GM12878 (cell line): ENCODE measurements at regions not wholly inside any gene's neighbourhood (a gene's known extent, or its start where the extent isn't known, plus 50 kb on each side); places are given as distances from the start of the nearest gene placed in this dataset.

Experiments
- ATAC-seq: fragments of 200-7000 bp; cut with Tn5 transposase; 3 replicates; pipeline ENCODE4 v1.9.1; 2020; ENCODE audit warnings: mild to moderate bottlenecking, moderate library complexity
- BruUV-seq: library from RNA; stranded (reverse); fragments of 400-500 nt; replicated peaks from 2 replicates; lab custom pipeline; 2021; lab: Mats Ljungman, UMichigan
- CTCF ChIA-PET: fragments of 300-600 bp; sonication (Branson Sonifier 250); formaldehyde crosslinking; extraction: SDS; loops from one replicate; lab custom pipeline; 2021; ENCODE audit warnings: inconsistent platforms; lab: Yijun Ruan, JAX
- POLR2A ChIA-PET: fragments of 350-600 bp; formaldehyde crosslinking; extraction: SDS; loops from one replicate; lab custom pipeline; 2021; ENCODE audit warnings: inconsistent platforms; lab: Charles Lee
- RAD21 ChIA-PET: fragments of 300-600 bp; sonication (Branson Sonifier 250); formaldehyde crosslinking; loops from one replicate; lab custom pipeline; 2023; ENCODE audit warnings: antibody characterized with exemption; ENCODE audit not compliant: unreplicated experiment; lab: Charles Lee
- SMC1A ChIA-PET: fragments of 300-600 bp; sonication (Branson Sonifier 250); formaldehyde crosslinking; loops from one replicate; lab custom pipeline; 2023; ENCODE audit not compliant: unreplicated experiment, uncharacterized antibody; lab: Charles Lee
- DNase-seq: peaks from one replicate; pipeline ENCODE4 v3.0.0-alpha.2; 2011; ENCODE audit warnings: low read depth, low spot score
- FAIRE-seq: peaks from 3 replicates; lab custom pipeline; 2011; peaks lifted over from hg19 to GRCh38; lab: Jason Lieb, UNC
- H2AFZ ChIP-seq: 2 replicates; pipeline ENCODE4 v1.6.0; 2011; ENCODE audit warnings: low read depth, low read length, control low read depth; ENCODE audit not compliant: control insufficient read depth
- H3K27ac ChIP-seq: 2 replicates; pipeline ENCODE4 v1.5.1; 2011; ENCODE audit warnings: control low read depth; ENCODE audit not compliant: control insufficient read depth, insufficient read depth
- H3K27me3 ChIP-seq, 2 experiments: replicated peaks in 1 of 2; 2 replicates each; pipeline versions ENCODE4 v1.6.0 to v1.6.1; 2011; ENCODE audit warnings: low read length in 1 of 2; ENCODE audit not compliant: control insufficient read depth in 2 of 2, insufficient read depth in 2 of 2
- H3K36me3 ChIP-seq, 2 experiments: 2 replicates each; pipeline ENCODE4 v1.5.1; 2011; ENCODE audit warnings: low read length in 1 of 2; ENCODE audit not compliant: control insufficient read depth in 2 of 2, insufficient read depth in 2 of 2
- H3K4me1 ChIP-seq: 2 replicates; pipeline ENCODE4 v1.6.1; 2011; ENCODE audit warnings: mild to moderate bottlenecking, low read length, moderate library complexity, mixed read lengths; ENCODE audit not compliant: control insufficient read depth, insufficient read depth
- H3K4me2 ChIP-seq: 2 replicates; pipeline ENCODE4 v1.6.0; 2011; ENCODE audit warnings: control low read depth; ENCODE audit not compliant: control insufficient read depth, insufficient read depth
- H3K4me3 ChIP-seq: fragments of 200-600 bp; sonication (generic); 2 replicates; pipeline ENCODE4 v1.5.1; 2016
- H3K79me2 ChIP-seq: 2 replicates; pipeline ENCODE4 v1.6.0; 2011; ENCODE audit warnings: low read length; ENCODE audit not compliant: control insufficient read depth, insufficient read depth
- H3K9ac ChIP-seq: 2 replicates; pipeline ENCODE4 v1.8.0; 2011; ENCODE audit warnings: low read length, control low read depth, mixed read lengths; ENCODE audit not compliant: control insufficient read depth, insufficient read depth
- H3K9me3 ChIP-seq: replicated peaks from 3 replicates; pipeline ENCODE4 v1.5.1; 2011; ENCODE audit warnings: mild to moderate bottlenecking, low read length; ENCODE audit not compliant: control insufficient read depth, insufficient read depth
- H4K20me1 ChIP-seq: 2 replicates; pipeline ENCODE4 v1.6.0; 2011; ENCODE audit not compliant: control insufficient read depth, insufficient read depth
- ASH2L ChIP-seq: fragments of 300-600, 200-600 bp; sonication (generic); IDR thresholded peaks from 2 replicates; pipeline ENCODE4 v1.6.1; 2017; ENCODE audit warnings: low read depth, mild to moderate bottlenecking, borderline replicate concordance
- ATF7 ChIP-seq: fragments of 450-650 bp; IDR thresholded peaks from 2 replicates; pipeline ENCODE4 v1.6.1; 2016; ENCODE audit warnings: low read depth, mild to moderate bottlenecking
- CTCF ChIP-seq, 3 experiments: IDR thresholded peaks in 2 of 3; conservative IDR thresholded peaks in 1 of 3; 2 replicates each; pipeline ENCODE4 v1.5.1; 2011; ENCODE audit warnings: low read depth in 3 of 3, low read length in 3 of 3, mild to moderate bottlenecking in 3 of 3, control low read depth in 2 of 3, moderate library complexity in 2 of 3, inconsistent platforms in 1 of 3, mixed read lengths in 1 of 3; ENCODE audit not compliant: control insufficient read depth in 2 of 3, insufficient read depth in 1 of 3; ENCODE audit errors: extremely low read depth in 1 of 3
- DPF2 ChIP-seq: fragments of 450-650 bp; IDR thresholded peaks from 2 replicates; pipeline ENCODE4 v1.6.1; 2017; ENCODE audit warnings: mild to moderate bottlenecking
- FOXK2 ChIP-seq: fragments of 450-650 bp; IDR thresholded peaks from 2 replicates; pipeline ENCODE4 v1.6.1; 2017; ENCODE audit warnings: mild to moderate bottlenecking, moderate library complexity
- HCFC1 ChIP-seq: fragments of 150-350 bp; IDR thresholded peaks from 2 replicates; pipeline ENCODE4 v1.6.1; 2014; ENCODE audit warnings: low read length
- IKZF1 ChIP-seq: fragments of 450-650 bp; conservative IDR thresholded peaks from 2 replicates; pipeline ENCODE4 v1.6.1; 2017; ENCODE audit warnings: antibody characterized with exemption, mild to moderate bottlenecking
- IRF5 ChIP-seq: fragments of 450-650 bp; IDR thresholded peaks from 2 replicates; pipeline ENCODE4 v1.6.1; 2017; ENCODE audit warnings: borderline replicate concordance
- JUNB ChIP-seq: IDR thresholded peaks from 2 replicates; pipeline ENCODE4 v1.6.1; 2016; ENCODE audit warnings: antibody characterized with exemption, mild to moderate bottlenecking
- MTA3 ChIP-seq: IDR thresholded peaks from 2 replicates; pipeline ENCODE4 v1.6.1; 2012; ENCODE audit warnings: low read length, inconsistent platforms, borderline replicate concordance
- POU2F2 ChIP-seq: IDR thresholded peaks from 3 replicates; pipeline ENCODE4 v1.6.1; 2011; ENCODE audit warnings: low read depth, mild to moderate bottlenecking, low read length, borderline replicate concordance
- SMAD5 ChIP-seq: IDR thresholded peaks from 2 replicates; pipeline ENCODE4 v1.6.1; 2016; ENCODE audit warnings: antibody characterized with exemption, low read depth
- SMC3 ChIP-seq: IDR thresholded peaks from 2 replicates; pipeline ENCODE4 v1.6.1; 2011; ENCODE audit warnings: low read length, improper control_type of control experiment, borderline replicate concordance
- TARDBP ChIP-seq: IDR thresholded peaks from 2 replicates; pipeline ENCODE4 v1.6.1; 2016; ENCODE audit warnings: borderline replicate concordance
- WRNIP1 ChIP-seq: IDR thresholded peaks from 2 replicates; pipeline ENCODE4 v1.6.1; 2011; ENCODE audit warnings: low read depth, low read length, improper control_type of control experiment, borderline replicate concordance
- WGBS: methylation state at CpG from one replicate; pipeline ENCODE4 v1.1.6; 2016; ENCODE audit warnings: low lambda C conversion rate; ENCODE audit not compliant: insufficient replicate concordance, insufficient coverage; ENCODE audit errors: missing lambda C conversion rate; 5-methylcytosine and 5-hydroxymethylcytosine counted together
- in situ Hi-C: fragments of 300-500 bp; cut with MboI; formaldehyde crosslinking; loops from 9 replicates; pipeline ENCODE4 v1.14.3; 2018; ENCODE audit warnings: mixed read lengths
- intact Hi-C: fragments of 100-400 bp; cut with micrococcal nuclease; formaldehyde crosslinking; loops from one replicate; pipeline ENCODE4 v1.14.2; 2022; ENCODE audit not compliant: unreplicated experiment
- TF ChIP-seq, protein P1 (sequence below): IDR thresholded peaks from 2 replicates; pipeline ENCODE4 v1.6.1; 2012; ENCODE audit warnings: low read length, inconsistent platforms
- TF ChIP-seq, protein P2 (sequence below): fragments of 450-650 bp; IDR thresholded peaks from 2 replicates; pipeline ENCODE4 v1.6.1; 2017; ENCODE audit warnings: mild to moderate bottlenecking, moderate library complexity

- no peak overlapping the region for H2AFZ ChIP-seq
- WGBS: 0% methylated on average over 2 of the region's 2 CpGs
- H3K9ac ChIP-seq: no peak overlapping the region
- no peaks in the 10 kb centered on the region for H3K4me1 ChIP-seq
- RAD21 ChIA-PET: interaction anchor here (1.3 kb wide), 1 partner anchor 75 kb away, joined by 3 read pairs; no protein-coding TSS in a partner anchor
- TF ChIP-seq, protein P1, sequence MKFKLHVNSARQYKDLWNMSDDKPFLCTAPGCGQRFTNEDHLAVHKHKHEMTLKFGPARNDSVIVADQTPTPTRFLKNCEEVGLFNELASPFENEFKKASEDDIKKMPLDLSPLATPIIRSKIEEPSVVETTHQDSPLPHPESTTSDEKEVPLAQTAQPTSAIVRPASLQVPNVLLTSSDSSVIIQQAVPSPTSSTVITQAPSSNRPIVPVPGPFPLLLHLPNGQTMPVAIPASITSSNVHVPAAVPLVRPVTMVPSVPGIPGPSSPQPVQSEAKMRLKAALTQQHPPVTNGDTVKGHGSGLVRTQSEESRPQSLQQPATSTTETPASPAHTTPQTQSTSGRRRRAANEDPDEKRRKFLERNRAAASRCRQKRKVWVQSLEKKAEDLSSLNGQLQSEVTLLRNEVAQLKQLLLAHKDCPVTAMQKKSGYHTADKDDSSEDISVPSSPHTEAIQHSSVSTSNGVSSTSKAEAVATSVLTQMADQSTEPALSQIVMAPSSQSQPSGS: no peak
- no peak for TF ChIP-seq DPF2
- no peak for TF ChIP-seq TARDBP
- no peak for TF ChIP-seq FOXK2
- no peak for TF ChIP-seq SMAD5
- no peak for TF ChIP-seq POU2F2
- no peak for TF ChIP-seq ATF7
- no peak for TF ChIP-seq CTCF (IDR thresholded peaks at IDR 0.05 in 2 of 3, conservative IDR thresholded peaks at IDR 0.05 in 1 of 3; ENCODE audit: control insufficient read depth in 2 of 3, extremely low read depth in 1 of 3, insufficient read depth in 1 of 3, low read depth in 3 of 3, low read length in 3 of 3)
- no peak for TF ChIP-seq ASH2L
- TF ChIP-seq, protein P2, sequence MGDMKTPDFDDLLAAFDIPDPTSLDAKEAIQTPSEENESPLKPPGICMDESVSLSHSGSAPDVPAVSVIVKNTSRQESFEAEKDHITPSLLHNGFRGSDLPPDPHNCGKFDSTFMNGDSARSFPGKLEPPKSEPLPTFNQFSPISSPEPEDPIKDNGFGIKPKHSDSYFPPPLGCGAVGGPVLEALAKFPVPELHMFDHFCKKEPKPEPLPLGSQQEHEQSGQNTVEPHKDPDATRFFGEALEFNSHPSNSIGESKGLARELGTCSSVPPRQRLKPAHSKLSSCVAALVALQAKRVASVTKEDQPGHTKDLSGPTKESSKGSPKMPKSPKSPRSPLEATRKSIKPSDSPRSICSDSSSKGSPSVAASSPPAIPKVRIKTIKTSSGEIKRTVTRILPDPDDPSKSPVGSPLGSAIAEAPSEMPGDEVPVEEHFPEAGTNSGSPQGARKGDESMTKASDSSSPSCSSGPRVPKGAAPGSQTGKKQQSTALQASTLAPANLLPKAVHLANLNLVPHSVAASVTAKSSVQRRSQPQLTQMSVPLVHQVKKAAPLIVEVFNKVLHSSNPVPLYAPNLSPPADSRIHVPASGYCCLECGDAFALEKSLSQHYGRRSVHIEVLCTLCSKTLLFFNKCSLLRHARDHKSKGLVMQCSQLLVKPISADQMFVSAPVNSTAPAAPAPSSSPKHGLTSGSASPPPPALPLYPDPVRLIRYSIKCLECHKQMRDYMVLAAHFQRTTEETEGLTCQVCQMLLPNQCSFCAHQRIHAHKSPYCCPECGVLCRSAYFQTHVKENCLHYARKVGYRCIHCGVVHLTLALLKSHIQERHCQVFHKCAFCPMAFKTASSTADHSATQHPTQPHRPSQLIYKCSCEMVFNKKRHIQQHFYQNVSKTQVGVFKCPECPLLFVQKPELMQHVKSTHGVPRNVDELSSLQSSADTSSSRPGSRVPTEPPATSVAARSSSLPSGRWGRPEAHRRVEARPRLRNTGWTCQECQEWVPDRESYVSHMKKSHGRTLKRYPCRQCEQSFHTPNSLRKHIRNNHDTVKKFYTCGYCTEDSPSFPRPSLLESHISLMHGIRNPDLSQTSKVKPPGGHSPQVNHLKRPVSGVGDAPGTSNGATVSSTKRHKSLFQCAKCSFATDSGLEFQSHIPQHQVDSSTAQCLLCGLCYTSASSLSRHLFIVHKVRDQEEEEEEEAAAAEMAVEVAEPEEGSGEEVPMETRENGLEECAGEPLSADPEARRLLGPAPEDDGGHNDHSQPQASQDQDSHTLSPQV: no peak
- TF ChIP-seq JUNB: no peak
- no peak for TF ChIP-seq MTA3
- TF ChIP-seq IKZF1: no peak
- no peak for TF ChIP-seq IRF5
- TF ChIP-seq SMC3: no peak
- no peak for TF ChIP-seq WRNIP1
- TF ChIP-seq HCFC1: no peak
- H4K20me1 ChIP-seq: no peaks in the 10 kb centered on the region
- no peak for FAIRE-seq
- H3K36me3 ChIP-seq: no peaks in the 10 kb centered on the region
- no peak overlapping the region for H3K4me3 ChIP-seq
- SMC1A ChIA-PET: interaction anchor here (1.8 kb wide), 1 partner anchor 14 kb away, joined by 4 read pairs; no protein-coding TSS in a partner anchor
- POLR2A ChIA-PET: no interaction called here
- no peaks in the 10 kb centered on the region for H3K9me3 ChIP-seq
- DNase-seq: no peak
- in situ Hi-C loops (no loop called here), intact Hi-C loops (loop anchor here (5.0 kb wide), 1 partner anchor 73 kb away; no protein-coding TSS in a partner anchor)
- no peak overlapping the region for H3K27ac ChIP-seq
- H3K27me3 ChIP-seq: no peaks in the 10 kb centered on the region
- H3K4me2 ChIP-seq: no peak overlapping the region
- BruUV-seq: no TSS peak
- H3K79me2 ChIP-seq: no peaks in the 10 kb centered on the region
- CTCF ChIA-PET: interaction anchor here (0.8 to 2.3 kb wide), 4 partner anchors 75 to 235 kb away, joined by 3 to 12 read pairs (median 4); no protein-coding TSS in a partner anchor
- ATAC-seq: no peak
Measured at GRCh38 chr18:64334748-64335147, 185.9 kb upstream of the LINC00305 start.
